Nephron progenitor cell (in vitro differentiated cells): ENCODE measurements at regions not wholly inside any gene's neighbourhood (a gene's known extent, or its start where the extent isn't known, plus 50 kb on each side); places are given as distances from the start of the nearest gene placed in this dataset.

Source experiments
- DNase-seq: peaks from one replicate; pipeline ENCODE4 v3.0.0; 2021
- H3K27ac Mint-ChIP-seq: 2 replicates; pipeline ENCODE4 v1.8.0; 2021; ENCODE audit warnings: mild to moderate bottlenecking, moderate library complexity, mixed read lengths
- H3K27me3 Mint-ChIP-seq: 2 replicates; pipeline ENCODE4 v1.8.0; 2021; ENCODE audit warnings: mild to moderate bottlenecking, low read depth, mixed read lengths; ENCODE audit not compliant: poor library complexity
- H3K36me3 Mint-ChIP-seq: 2 replicates; pipeline ENCODE4 v1.8.0; 2021; ENCODE audit warnings: low read depth, mixed read lengths
- H3K4me1 Mint-ChIP-seq: 2 replicates; pipeline ENCODE4 v1.8.0; 2021; ENCODE audit warnings: mixed read lengths
- H3K4me3 Mint-ChIP-seq: 2 replicates; pipeline ENCODE4 v1.8.0; 2021; ENCODE audit warnings: mild to moderate bottlenecking, moderate library complexity, mixed read lengths
- H3K9me3 Mint-ChIP-seq: 2 replicates; pipeline ENCODE4 v1.8.0; 2021; ENCODE audit warnings: mild to moderate bottlenecking, moderate library complexity, mixed read lengths
- TF ChIP-seq, protein P1 (sequence below): fragments of 200-600 bp; sonication (generic); IDR thresholded peaks from 2 replicates; pipeline ENCODE4 v1.5.0; 2021; ENCODE audit warnings: antibody characterized with exemption

DNA sequence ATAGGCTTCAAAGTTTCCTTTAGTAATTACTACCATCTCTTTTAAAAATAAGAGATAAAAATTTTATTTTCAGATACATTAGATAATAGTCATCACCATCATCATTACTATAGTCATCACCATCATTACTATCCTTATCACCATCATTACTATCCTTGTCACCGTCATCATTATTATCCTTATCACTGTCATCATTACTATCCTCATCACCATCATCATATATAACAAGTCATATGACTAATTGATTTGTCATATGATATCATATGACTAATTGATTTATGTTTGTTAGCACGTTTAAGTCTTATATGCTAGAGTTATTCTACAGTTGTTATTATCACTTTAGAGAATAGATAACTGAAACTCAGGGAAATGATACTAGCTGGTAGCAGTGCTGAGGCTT, 382.1 kb upstream of the CDH18 start:
- H3K4me1 Mint-ChIP-seq = no peaks in the 10 kb centered on the region
- no peak overlapping the region for H3K4me3 Mint-ChIP-seq
- H3K9me3 Mint-ChIP-seq = no peaks in the 10 kb centered on the region
- no peaks in the 10 kb centered on the region for H3K36me3 Mint-ChIP-seq
- no peak overlapping the region for H3K27ac Mint-ChIP-seq
- DNase-seq = no peak
- TF ChIP-seq, protein P1, sequence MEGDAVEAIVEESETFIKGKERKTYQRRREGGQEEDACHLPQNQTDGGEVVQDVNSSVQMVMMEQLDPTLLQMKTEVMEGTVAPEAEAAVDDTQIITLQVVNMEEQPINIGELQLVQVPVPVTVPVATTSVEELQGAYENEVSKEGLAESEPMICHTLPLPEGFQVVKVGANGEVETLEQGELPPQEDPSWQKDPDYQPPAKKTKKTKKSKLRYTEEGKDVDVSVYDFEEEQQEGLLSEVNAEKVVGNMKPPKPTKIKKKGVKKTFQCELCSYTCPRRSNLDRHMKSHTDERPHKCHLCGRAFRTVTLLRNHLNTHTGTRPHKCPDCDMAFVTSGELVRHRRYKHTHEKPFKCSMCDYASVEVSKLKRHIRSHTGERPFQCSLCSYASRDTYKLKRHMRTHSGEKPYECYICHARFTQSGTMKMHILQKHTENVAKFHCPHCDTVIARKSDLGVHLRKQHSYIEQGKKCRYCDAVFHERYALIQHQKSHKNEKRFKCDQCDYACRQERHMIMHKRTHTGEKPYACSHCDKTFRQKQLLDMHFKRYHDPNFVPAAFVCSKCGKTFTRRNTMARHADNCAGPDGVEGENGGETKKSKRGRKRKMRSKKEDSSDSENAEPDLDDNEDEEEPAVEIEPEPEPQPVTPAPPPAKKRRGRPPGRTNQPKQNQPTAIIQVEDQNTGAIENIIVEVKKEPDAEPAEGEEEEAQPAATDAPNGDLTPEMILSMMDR = no peak
- no peaks in the 10 kb centered on the region for H3K27me3 Mint-ChIP-seq

DNA sequence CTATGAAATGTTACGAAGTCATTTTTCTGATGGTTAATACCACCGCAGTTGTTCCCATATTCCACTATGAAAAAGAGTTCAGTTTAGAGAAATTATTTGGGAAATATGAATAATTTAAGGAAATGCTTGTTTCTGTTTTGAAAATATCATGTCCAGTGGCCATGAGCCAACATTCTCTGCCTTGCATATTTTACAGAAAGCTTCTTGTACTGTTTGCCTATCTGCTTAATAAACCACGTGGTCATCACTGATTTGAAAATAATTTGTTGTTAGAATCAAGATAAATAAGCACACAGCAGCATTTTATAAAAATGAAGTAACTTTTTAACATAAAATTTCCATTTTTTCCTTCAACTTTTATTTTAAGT, 381.5 kb upstream of the CDH18 start:
- Mint-ChIP-seq H3K27ac (no peak overlapping the region), H3K9me3 (no peaks in the 10 kb centered on the region), H3K4me1 (no peaks in the 10 kb centered on the region), H3K36me3 (no peaks in the 10 kb centered on the region), H3K27me3 (no peaks in the 10 kb centered on the region), H3K4me3 (no peak overlapping the region)
- no peak for DNase-seq
- TF ChIP-seq, protein P1 = no peak

DNA sequence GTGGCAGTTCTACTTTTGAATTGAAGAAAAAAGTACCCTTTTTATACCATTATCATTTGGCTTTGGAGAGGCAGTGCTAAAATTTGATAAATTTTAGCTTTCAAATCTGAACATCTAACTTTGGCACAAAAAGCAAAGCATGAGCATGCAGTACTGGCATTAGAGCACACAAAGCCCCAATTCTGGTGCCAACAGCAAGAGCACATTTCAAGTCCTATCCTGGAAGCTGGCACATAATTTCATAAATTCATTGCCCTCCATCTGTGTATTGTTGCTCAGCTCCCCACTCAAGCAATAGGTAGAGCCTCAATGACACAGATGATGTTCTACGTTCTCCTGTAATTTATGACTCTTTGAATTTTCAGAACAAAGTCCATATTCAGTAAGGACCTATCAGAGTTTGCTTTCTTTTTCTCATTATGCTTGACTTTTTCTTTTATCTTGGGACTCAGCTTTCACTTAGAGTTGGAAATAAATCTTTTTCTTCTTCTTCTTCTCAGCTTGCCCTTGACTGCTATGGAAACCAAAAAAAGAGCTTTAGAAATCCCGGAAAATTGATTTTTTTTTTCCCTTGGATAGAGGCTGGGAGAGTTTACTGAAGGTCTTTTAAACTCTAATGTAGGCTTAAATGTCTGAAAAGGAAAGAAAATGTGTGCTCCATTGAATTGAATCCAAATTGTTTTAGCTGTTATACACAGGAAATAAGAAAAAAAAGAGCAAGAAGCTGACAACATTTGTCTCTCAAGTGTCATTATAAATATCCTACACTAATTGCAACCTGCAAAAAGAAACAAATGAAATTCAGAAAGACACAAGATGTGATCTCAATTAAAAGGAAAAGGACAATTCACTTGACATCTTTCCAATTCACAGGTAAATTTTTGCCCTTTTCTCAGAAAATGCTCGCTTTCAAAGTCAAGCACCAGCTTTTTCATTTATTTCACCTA, 380.8 kb upstream of the CDH18 start:
- H3K9me3 Mint-ChIP-seq = no peaks in the 10 kb centered on the region
- TF ChIP-seq, protein P1 = no peak
- H3K27me3 Mint-ChIP-seq = no peaks in the 10 kb centered on the region
- no peaks in the 10 kb centered on the region for H3K36me3 Mint-ChIP-seq
- DNase-seq = no peak
- no peak overlapping the region for H3K27ac Mint-ChIP-seq
- no peaks in the 10 kb centered on the region for H3K4me1 Mint-ChIP-seq
- H3K4me3 Mint-ChIP-seq = no peak overlapping the region

DNA sequence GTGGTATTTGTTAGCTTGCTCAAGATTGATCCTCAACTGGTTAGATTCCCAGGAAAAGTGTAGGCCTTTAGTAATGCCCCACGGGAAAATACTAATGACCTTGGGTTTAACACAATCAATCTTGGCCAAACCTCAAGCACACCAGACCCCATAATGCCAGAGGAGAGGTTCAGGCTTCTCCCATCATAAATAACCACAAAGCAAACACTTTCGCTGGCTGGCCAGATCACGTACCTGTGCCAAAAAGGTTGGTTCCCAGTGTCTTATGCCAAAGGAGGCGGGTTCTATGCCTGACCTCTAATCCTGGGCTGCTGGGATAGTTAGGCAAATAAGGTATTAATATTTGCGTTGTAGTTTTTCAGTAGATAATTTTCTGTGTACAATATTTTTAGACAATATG, 379.2 kb upstream of the CDH18 start:
- H3K4me3 Mint-ChIP-seq = no peak overlapping the region
- no peaks in the 10 kb centered on the region for H3K9me3 Mint-ChIP-seq
- H3K27ac Mint-ChIP-seq = no peak overlapping the region
- DNase-seq = no peak
- H3K27me3 Mint-ChIP-seq = no peaks in the 10 kb centered on the region
- no peaks in the 10 kb centered on the region for H3K36me3 Mint-ChIP-seq
- TF ChIP-seq, protein P1 = no peak
- H3K4me1 Mint-ChIP-seq = no peaks in the 10 kb centered on the region

DNA sequence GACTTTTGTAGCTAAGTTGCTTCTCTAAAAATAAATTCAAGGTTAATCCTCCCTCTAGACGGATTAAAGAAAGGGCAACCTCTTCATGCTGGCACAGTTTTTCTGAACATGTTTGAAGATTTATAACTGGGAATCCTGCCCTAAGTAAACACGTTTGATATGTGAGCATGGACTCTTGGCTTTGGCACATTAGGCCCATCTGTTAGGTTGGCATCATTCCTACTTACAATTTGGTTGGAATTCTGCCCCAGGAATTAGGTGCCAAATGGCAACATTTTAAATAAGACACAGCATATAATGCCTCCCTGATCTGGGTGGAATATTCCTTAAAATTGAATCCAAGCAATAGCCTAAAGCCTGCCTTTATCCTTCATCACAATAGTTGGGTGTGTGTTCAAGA, 372.3 kb upstream of the CDH18 start:
- Mint-ChIP-seq H3K9me3 (no peaks in the 10 kb centered on the region), H3K36me3 (no peaks in the 10 kb centered on the region), H3K27ac (no peak overlapping the region), H3K4me3 (no peak overlapping the region), H3K27me3 (no peaks in the 10 kb centered on the region), H3K4me1 (no peaks in the 10 kb centered on the region)
- DNase-seq = no peak
- TF ChIP-seq, protein P1 = no peak

DNA sequence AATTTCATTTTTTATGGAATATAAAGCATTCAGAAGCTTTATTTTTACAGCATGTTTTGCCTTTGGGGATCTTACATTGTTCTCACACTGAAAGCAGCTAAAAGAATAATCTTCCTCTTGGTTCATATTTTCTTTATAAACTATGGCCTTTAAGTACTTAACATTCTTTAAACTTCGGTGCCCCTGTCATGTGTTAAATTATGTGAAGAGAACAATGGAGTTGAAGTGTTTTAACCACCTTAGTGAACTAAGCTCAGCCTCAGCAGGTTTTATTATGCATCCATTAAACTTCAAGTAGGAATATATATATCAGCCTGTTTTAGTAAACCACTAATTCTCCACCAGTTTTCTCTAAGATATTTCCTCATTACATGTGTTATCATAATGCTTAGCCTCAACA, 371.4 kb upstream of the CDH18 start:
- DNase-seq = no peak
- H3K9me3 Mint-ChIP-seq = no peaks in the 10 kb centered on the region
- no peak overlapping the region for H3K27ac Mint-ChIP-seq
- H3K4me3 Mint-ChIP-seq = no peak overlapping the region
- no peaks in the 10 kb centered on the region for H3K4me1 Mint-ChIP-seq
- TF ChIP-seq, protein P1 = no peak
- H3K36me3 Mint-ChIP-seq = no peaks in the 10 kb centered on the region
- H3K27me3 Mint-ChIP-seq = no peaks in the 10 kb centered on the region
